ENCODE measurements at regions not wholly inside any gene's neighbourhood (a gene's known extent, or its start where the extent isn't known, plus 50 kb on each side); places are given as distances from the start of the nearest gene placed in this dataset.

GRCh38 chr17:72516772-72517399 is 396.1 kb downstream of the SOX9 start:
- Histone ChIP-seq H3K9me3 (no peaks in the 10 kb centered on the region), H3K27me3 (no peaks in the 10 kb centered on the region), H3K4me1 (peaks cover 44% of the 10 kb centered on the region), H3K27ac (peak overlapping the region; percentile 74 to 77), H3K36me3 (ENCODE audit: low read depth, missing control alignments) (no peaks in the 10 kb centered on the region), H3K4me3 (no peak overlapping the region)
- intact Hi-C loops (cut with DNase I; ENCODE audit: low total_unique reads), result no loop called here
- DNase-seq, result peak; percentile 66
- 37 to 62% methylated on average over 11 to 15 of the region's 15 CpGs for WGBS, 2 donors
- TF ChIP-seq, protein P1, sequence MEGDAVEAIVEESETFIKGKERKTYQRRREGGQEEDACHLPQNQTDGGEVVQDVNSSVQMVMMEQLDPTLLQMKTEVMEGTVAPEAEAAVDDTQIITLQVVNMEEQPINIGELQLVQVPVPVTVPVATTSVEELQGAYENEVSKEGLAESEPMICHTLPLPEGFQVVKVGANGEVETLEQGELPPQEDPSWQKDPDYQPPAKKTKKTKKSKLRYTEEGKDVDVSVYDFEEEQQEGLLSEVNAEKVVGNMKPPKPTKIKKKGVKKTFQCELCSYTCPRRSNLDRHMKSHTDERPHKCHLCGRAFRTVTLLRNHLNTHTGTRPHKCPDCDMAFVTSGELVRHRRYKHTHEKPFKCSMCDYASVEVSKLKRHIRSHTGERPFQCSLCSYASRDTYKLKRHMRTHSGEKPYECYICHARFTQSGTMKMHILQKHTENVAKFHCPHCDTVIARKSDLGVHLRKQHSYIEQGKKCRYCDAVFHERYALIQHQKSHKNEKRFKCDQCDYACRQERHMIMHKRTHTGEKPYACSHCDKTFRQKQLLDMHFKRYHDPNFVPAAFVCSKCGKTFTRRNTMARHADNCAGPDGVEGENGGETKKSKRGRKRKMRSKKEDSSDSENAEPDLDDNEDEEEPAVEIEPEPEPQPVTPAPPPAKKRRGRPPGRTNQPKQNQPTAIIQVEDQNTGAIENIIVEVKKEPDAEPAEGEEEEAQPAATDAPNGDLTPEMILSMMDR (IDR thresholded peaks at IDR 0.05), result no peak
- TF ChIP-seq POLR2A (IDR thresholded peaks at IDR 0.05), result no peak

DNA sequence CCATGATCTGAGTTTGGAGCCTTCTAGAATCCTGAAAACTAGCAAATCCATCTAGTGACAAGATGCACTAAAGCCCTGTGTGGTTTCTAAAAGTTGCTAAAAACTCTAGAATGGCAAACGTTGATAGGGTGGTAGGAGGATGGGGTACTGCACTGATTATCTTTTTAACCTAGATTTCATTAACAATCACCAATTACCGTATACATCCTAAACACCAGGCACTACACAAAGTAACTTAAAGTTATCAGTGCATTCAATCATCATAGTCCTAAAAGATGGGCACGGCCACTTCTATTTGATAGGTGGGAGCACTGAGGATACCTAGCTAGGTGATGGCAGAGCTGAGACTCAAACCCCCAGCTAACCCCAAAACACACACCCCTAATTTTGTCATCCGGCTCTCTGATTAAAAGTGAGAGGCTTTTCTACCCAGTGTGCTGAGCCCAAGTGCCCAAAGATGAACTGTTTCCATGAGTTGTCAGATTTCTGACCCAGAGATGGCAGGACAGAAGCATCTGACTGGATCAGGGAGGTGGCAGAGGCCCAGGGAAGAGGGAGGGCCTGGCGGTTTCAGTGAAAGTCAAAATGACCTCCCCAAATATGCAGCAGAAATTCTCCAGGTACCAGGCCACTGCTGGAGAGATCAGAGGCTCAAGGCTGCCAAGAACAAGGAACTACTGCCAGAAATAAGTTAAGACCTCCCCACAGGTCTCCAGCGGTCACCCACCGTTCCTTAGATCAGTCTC is 396.8 kb downstream of the SOX9 start:
- Histone ChIP-seq H3K9me3 (no peaks in the 10 kb centered on the region), H3K4me1 (peaks cover 44% of the 10 kb centered on the region), H3K27ac (peak overlapping the region; percentile 53 to 77), H3K27me3 (no peaks in the 10 kb centered on the region), H3K4me3 (no peak overlapping the region), H3K36me3 (ENCODE audit: low read depth, missing control alignments) (no peaks in the 10 kb centered on the region)
- DNase-seq, result no peak
- no peak for TF ChIP-seq POLR2A (IDR thresholded peaks at IDR 0.05)
- TF ChIP-seq, protein P1 (IDR thresholded peaks at IDR 0.05), result no peak
- WGBS, 2 donors, result 56 to 76% methylated on average over 7 of the region's 7 CpGs
- intact Hi-C loops (cut with DNase I; ENCODE audit: low total_unique reads), result no loop called here

DNA sequence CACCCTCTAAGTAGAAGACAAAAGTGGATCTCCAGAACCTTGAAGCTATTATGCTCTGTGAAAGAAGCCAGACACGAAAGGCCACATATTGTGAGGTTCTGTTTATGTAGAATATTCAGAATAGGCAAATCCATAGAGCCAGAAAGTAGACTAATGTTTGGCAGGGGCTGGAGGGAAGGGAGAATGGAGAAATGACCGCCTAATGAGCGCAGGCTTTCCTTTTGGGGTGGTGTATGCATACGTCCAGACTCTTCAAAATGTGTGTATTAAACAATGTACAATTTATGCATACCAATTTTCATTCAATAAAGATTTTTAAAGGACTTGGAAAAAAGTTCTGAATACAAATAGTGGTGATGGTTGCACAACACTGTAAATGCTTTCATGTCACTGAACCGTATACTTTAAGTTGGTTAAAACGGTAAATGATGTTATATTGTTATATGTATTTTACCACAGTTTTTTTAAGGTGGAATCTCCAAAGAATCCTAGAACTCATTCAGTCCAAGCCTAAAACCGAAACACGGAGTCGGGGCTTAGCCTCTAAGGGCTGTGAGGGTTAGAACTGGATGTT is 397.4 kb downstream of the SOX9 start:
- no peak for DNase-seq
- intact Hi-C loops (cut with DNase I; ENCODE audit: low total_unique reads), result no loop called here
- Histone ChIP-seq H3K4me3 (no peak overlapping the region), H3K4me1 (peaks cover 44% of the 10 kb centered on the region), H3K36me3 (ENCODE audit: low read depth, missing control alignments) (no peaks in the 10 kb centered on the region), H3K27me3 (no peaks in the 10 kb centered on the region), H3K9me3 (no peaks in the 10 kb centered on the region), H3K27ac (peak overlapping the region; percentile 53 to 77)
- TF ChIP-seq, protein P1 (IDR thresholded peaks at IDR 0.05), result no peak
- no peak for TF ChIP-seq POLR2A (IDR thresholded peaks at IDR 0.05)
- WGBS, 2 donors, result 57 to 63% methylated on average over 9 of the region's 9 CpGs

GRCh38 chr17:72518753-72519597 is 398.2 kb downstream of the SOX9 start:
- Histone ChIP-seq H3K36me3 (ENCODE audit: low read depth, missing control alignments) (no peaks in the 10 kb centered on the region), H3K4me3 (no peak overlapping the region), H3K27me3 (no peaks in the 10 kb centered on the region), H3K4me1 (peaks cover 44% of the 10 kb centered on the region), H3K9me3 (no peaks in the 10 kb centered on the region), H3K27ac (peak overlapping the region; percentile 32 to 77)
- 36 to 44% methylated on average over 23 to 25 of the region's 25 CpGs for WGBS, 2 donors
- intact Hi-C loops (cut with DNase I; ENCODE audit: low total_unique reads), result no loop called here
- TF ChIP-seq, protein P1 (IDR thresholded peaks at IDR 0.05), result no peak
- TF ChIP-seq POLR2A (IDR thresholded peaks at IDR 0.05), result no peak
- no peak for DNase-seq

Data from testis (tissue), 2 donors.